ENCODE measurements at regions not wholly inside any gene's neighbourhood (a gene's known extent, or its start where the extent isn't known, plus 50 kb on each side); places are given as distances from the start of the nearest gene placed in this dataset.

DNA sequence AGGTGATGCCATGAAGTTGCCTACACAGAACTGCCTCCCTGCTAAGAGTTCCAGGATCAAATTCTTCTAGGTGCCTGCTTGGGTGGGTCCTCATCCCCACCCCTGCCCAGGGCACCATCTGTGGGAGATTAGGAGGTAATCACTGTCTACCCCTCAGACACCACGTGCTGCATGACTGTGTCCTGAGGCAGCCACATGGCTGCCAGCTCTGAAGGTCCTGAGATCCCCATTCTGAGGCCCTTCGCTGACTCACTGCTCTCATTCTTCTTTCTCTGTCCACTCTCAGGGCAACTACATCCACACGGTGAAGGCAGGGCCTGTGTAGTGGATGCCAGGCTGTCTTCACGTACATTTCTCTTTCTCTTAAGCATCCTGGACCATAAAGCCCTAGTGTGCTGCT is 222.9 kb upstream of the ANKRD55 start:
- TF ChIP-seq, protein P1, sequence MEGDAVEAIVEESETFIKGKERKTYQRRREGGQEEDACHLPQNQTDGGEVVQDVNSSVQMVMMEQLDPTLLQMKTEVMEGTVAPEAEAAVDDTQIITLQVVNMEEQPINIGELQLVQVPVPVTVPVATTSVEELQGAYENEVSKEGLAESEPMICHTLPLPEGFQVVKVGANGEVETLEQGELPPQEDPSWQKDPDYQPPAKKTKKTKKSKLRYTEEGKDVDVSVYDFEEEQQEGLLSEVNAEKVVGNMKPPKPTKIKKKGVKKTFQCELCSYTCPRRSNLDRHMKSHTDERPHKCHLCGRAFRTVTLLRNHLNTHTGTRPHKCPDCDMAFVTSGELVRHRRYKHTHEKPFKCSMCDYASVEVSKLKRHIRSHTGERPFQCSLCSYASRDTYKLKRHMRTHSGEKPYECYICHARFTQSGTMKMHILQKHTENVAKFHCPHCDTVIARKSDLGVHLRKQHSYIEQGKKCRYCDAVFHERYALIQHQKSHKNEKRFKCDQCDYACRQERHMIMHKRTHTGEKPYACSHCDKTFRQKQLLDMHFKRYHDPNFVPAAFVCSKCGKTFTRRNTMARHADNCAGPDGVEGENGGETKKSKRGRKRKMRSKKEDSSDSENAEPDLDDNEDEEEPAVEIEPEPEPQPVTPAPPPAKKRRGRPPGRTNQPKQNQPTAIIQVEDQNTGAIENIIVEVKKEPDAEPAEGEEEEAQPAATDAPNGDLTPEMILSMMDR (IDR thresholded peaks at IDR 0.05), result no peak
- no peak for TF ChIP-seq EP300 (IDR thresholded peaks at IDR 0.05)

All from suprapubic skin (tissue), 3 donors.